Stomach smooth muscle (tissue), 2 donors: ENCODE measurements at regions not wholly inside any gene's neighbourhood (a gene's known extent, or its start where the extent isn't known, plus 50 kb on each side); places are given as distances from the start of the nearest gene placed in this dataset.

Source experiments
- H3K27ac ChIP-seq: one replicate; pipeline ENCODE4 v1.7.0; 2013; ENCODE audit warnings: mild to moderate bottlenecking, low read length, inconsistent platforms
- H3K27me3 ChIP-seq, 2 donors: one replicate each; pipeline ENCODE4 v1.7.0; 2013; ENCODE audit warnings: low read length in 2 of 2; ENCODE audit not compliant: insufficient read depth in 2 of 2, control insufficient read depth in 1 of 2
- H3K36me3 ChIP-seq, 2 donors: one replicate each; pipeline ENCODE4 v1.7.0; 2013; ENCODE audit warnings: low read length in 2 of 2; ENCODE audit not compliant: control insufficient read depth in 2 of 2, insufficient read depth in 2 of 2
- H3K4me1 ChIP-seq: one replicate; pipeline ENCODE4 v1.7.0; 2013; ENCODE audit warnings: low read length; ENCODE audit not compliant: control insufficient read depth, insufficient read depth
- H3K4me3 ChIP-seq, 2 donors: one replicate each; pipeline ENCODE4 v1.7.0; 2013; ENCODE audit warnings: low read length in 2 of 2
- H3K9ac ChIP-seq, 2 donors: one replicate each; pipeline ENCODE4 v1.7.0; 2013; ENCODE audit warnings: low read length in 2 of 2, mild to moderate bottlenecking in 1 of 2
- H3K9me3 ChIP-seq, 2 donors: one replicate each; pipeline ENCODE4 v1.7.0; 2013; ENCODE audit warnings: low read length in 2 of 2; ENCODE audit not compliant: control insufficient read depth in 2 of 2
- donor health status: healthy.
- donor health status: Pancreatic carcinoma.

GRCh38 chr10:88082806-88083596 is 219.6 kb downstream of the PTEN start:
- no peaks in the 10 kb centered on the region for H3K9me3 ChIP-seq
- no peak overlapping the region for H3K9ac ChIP-seq
- H3K27me3 ChIP-seq, result no peaks in the 10 kb centered on the region
- no peak overlapping the region for H3K4me3 ChIP-seq
- no peaks in the 10 kb centered on the region for H3K36me3 ChIP-seq
- H3K4me1 ChIP-seq, result peaks cover 2% of the 10 kb centered on the region
- H3K27ac ChIP-seq, result no peak overlapping the region

GRCh38 chr10:88083597-88083989 is 220.2 kb downstream of the PTEN start:
- peaks cover 2% of the 10 kb centered on the region for H3K4me1 ChIP-seq
- H3K4me3 ChIP-seq, result no peak overlapping the region
- no peak overlapping the region for H3K9ac ChIP-seq
- H3K36me3 ChIP-seq, result no peaks in the 10 kb centered on the region
- no peak overlapping the region for H3K27ac ChIP-seq
- no peaks in the 10 kb centered on the region for H3K27me3 ChIP-seq
- no peaks in the 10 kb centered on the region for H3K9me3 ChIP-seq

GRCh38 chr10:88086187-88086960 is 222.9 kb downstream of the PTEN start:
- no peaks in the 10 kb centered on the region for H3K36me3 ChIP-seq

GRCh38 chr10:88088441-88089340 is 225.3 kb downstream of the PTEN start:
- H3K27me3 ChIP-seq, result no peaks in the 10 kb centered on the region
- no peak overlapping the region for H3K9ac ChIP-seq
- no peak overlapping the region for H3K4me3 ChIP-seq
- no peaks in the 10 kb centered on the region for H3K9me3 ChIP-seq
- no peaks in the 10 kb centered on the region for H3K4me1 ChIP-seq
- H3K36me3 ChIP-seq, result no peaks in the 10 kb centered on the region
- H3K27ac ChIP-seq, result no peak overlapping the region

More at GRCh38 chr10:88086187-88086960, 222.9 kb downstream of the PTEN start:
- Histone ChIP-seq H3K27me3 (no peaks in the 10 kb centered on the region), H3K9ac (no peak overlapping the region), H3K4me1 (no peaks in the 10 kb centered on the region), H3K4me3 (no peak overlapping the region), H3K27ac (no peak overlapping the region), H3K9me3 (no peaks in the 10 kb centered on the region)

GRCh38 chr10:88089498-88089897 is 226.1 kb downstream of the PTEN start:
- H3K27ac ChIP-seq, result no peak overlapping the region
- H3K9ac ChIP-seq, result no peak overlapping the region
- no peaks in the 10 kb centered on the region for H3K27me3 ChIP-seq
- H3K4me3 ChIP-seq, result no peak overlapping the region
- no peaks in the 10 kb centered on the region for H3K36me3 ChIP-seq
- H3K4me1 ChIP-seq, result no peaks in the 10 kb centered on the region
- no peaks in the 10 kb centered on the region for H3K9me3 ChIP-seq

- Histone ChIP-seq H3K36me3 (no peaks in the 10 kb centered on the region), H3K27me3 (no peaks in the 10 kb centered on the region), H3K9me3 (no peaks in the 10 kb centered on the region), H3K4me3 (no peak overlapping the region), H3K27ac (no peak overlapping the region), H3K4me1 (no peaks in the 10 kb centered on the region), H3K9ac (no peak overlapping the region)
These were observed 227.3 kb downstream of the PTEN start for GRCh38 chr10:88090568-88091214.

GRCh38 chr10:88091490-88092061 is 228.2 kb downstream of the PTEN start:
- Histone ChIP-seq H3K27ac (no peak overlapping the region), H3K9ac (no peak overlapping the region)

GRCh38 chr10:88092265-88092664 is 228.8 kb downstream of the PTEN start:
- H3K9ac ChIP-seq, result no peak overlapping the region
- no peaks in the 10 kb centered on the region for H3K36me3 ChIP-seq
- H3K4me1 ChIP-seq, result no peaks in the 10 kb centered on the region
- no peak overlapping the region for H3K27ac ChIP-seq
- no peaks in the 10 kb centered on the region for H3K27me3 ChIP-seq
- H3K9me3 ChIP-seq, result no peaks in the 10 kb centered on the region
- no peak overlapping the region for H3K4me3 ChIP-seq

More at GRCh38 chr10:88091490-88092061, 228.2 kb downstream of the PTEN start:
- H3K9me3 ChIP-seq, result no peaks in the 10 kb centered on the region
- H3K36me3 ChIP-seq, result no peaks in the 10 kb centered on the region
- H3K4me1 ChIP-seq, result no peaks in the 10 kb centered on the region
- H3K27me3 ChIP-seq, result no peaks in the 10 kb centered on the region
- no peak overlapping the region for H3K4me3 ChIP-seq

GRCh38 chr10:88092973-88093372 is 229.5 kb downstream of the PTEN start:
- Histone ChIP-seq H3K27ac (no peak overlapping the region), H3K9me3 (no peaks in the 10 kb centered on the region), H3K36me3 (no peaks in the 10 kb centered on the region), H3K9ac (no peak overlapping the region), H3K4me1 (no peaks in the 10 kb centered on the region), H3K4me3 (no peak overlapping the region), H3K27me3 (no peaks in the 10 kb centered on the region)

- Histone ChIP-seq H3K36me3 (no peaks in the 10 kb centered on the region), H3K4me3 (no peak overlapping the region), H3K4me1 (no peaks in the 10 kb centered on the region), H3K9me3 (no peaks in the 10 kb centered on the region), H3K27me3 (no peaks in the 10 kb centered on the region), H3K27ac (no peak overlapping the region), H3K9ac (no peak overlapping the region)
These were observed 231.4 kb downstream of the PTEN start for GRCh38 chr10:88094795-88095194.
